GM19043 (cell line): ENCODE measurements at regions not wholly inside any gene's neighbourhood (a gene's known extent, or its start where the extent isn't known, plus 50 kb on each side); places are given as distances from the start of the nearest gene placed in this dataset.

Experiments used
- ATAC-seq: cut with Tn5 transposase; IDR thresholded peaks from one replicate; pipeline ENCODE4 v1.9.1; 2021; ENCODE audit warnings: low read depth; ENCODE audit not compliant: unreplicated experiment

DNA sequence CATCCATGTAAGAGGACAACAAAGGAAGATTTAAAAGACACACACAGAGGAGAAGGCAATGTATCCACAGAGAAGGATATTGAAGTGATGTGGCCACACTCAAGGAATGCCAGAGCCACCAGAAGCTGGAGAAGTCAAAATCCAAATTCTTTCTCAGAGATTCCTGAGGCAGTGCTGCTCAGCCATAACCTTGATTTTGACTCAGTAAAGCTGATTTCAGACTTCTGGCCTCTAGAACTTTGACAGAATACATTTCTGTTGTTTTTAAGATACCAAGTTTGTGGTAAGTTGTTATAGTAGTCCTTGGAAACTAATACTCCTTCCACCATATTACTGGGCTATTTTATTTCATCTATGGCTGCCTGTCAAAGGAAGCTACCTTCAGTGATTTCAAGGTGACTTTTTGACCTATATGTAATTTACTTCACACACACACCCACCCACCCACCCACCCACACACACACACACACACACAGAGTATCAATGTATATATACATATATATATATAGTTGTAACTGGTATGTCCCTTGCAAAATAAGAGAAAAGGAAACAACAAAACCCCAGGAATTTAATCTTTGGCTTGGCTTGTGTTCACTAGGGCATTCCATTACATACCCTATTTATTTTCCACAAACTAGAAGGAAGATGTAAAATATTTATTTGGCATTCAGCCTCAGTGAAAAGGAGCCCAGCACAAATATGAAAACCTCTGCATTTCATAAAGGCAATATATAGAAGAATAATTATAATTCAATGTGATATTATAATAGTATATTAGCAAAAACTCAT is 142.1 kb upstream of the PTGFR start:
- no peak for ATAC-seq

DNA sequence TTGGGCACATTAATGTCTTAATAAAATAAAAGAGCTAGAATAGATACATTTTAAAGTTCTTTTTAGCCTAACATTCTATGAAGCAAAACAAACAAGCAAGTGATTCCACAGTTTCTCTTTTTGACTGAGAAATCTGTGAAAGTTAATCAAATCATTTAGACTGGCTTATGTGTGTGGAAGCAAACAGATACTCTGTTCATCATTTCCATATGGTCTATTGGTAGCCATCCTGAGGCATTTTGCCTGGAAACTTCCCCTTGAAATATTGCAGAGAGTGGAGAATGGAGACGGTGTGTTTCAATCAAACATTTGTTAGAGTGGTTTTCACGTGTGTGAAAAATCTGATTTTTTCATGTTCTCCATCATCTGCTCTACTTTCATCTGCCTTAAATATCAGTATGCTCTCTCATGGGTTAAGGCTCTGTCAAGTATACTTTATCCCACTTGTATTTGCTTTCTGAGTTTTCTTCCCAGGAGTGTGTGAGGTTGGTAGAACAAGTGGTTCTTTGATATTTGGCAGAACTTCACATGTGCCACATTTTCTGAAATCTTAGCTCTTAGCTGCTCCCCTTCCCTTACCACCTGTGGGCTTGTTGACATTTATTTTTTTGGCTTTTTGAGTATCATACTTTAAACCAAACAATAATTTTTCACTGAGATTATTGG is 139.1 kb upstream of the PTGFR start:
- no peak for ATAC-seq

GRCh38 chr1:78355656-78356055 is 135.1 kb upstream of the PTGFR start:
- no peak for ATAC-seq

GRCh38 chr1:78358165-78358564 is 132.6 kb upstream of the PTGFR start:
- peak; percentile 44 for ATAC-seq

GRCh38 chr1:78359666-78360065 is 131.1 kb upstream of the PTGFR start:
- no peak for ATAC-seq

DNA sequence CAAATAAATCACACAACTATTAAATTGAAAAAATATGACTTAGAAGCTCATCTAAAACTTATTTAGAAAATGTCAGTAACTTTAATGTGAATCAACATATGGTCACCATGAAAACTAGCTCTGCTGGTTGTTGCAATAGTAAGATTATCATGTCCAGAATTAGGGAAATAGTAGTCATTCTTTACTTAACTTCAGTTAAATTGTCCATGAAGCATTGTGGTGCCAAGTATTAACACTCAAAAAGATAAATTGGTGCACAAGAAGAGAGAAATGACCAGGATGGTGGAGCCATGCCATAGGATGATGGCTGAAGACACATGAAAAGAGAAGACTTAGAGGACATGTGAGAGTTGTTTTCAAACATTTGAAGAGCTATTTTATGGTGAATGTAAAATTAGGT is 130.2 kb upstream of the PTGFR start:
- no peak for ATAC-seq

DNA sequence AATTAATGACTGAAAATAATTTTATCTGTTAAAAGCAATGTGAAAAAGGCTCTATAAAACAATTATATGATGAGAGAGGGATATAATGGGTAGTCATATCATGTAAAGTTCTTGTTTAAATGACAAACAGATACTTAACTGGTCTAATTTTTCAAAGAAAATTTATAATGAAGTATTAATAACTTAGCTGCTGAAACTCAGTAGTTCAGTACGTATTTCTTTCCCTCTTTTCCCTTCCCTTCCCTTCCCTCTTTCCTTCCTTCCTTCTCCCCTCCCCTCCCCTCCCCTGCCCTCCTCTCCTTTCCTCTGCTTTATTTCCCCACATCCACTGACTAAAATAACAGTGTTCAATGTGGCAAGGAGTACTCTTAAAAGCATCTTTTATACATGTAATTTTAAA is 123.1 kb upstream of the PTGFR start:
- no peak for ATAC-seq

DNA sequence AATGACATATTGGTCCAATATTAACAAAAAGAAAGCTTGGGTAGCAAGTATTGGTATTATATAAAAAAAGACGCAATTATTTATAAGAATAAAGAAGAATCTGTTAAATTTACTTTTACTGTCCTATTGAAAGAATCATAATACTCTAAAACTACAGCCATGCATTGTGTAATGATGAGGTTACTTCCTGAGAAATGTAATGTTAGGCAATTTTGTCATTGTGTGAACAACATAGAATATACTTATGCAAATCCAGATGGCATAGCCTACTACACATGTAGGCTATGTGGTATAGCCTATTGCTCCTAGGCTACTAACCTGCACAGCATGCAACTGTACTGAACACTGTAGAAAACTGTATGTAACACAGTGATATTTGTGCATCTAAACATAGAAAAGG is 121.2 kb upstream of the PTGFR start:
- ATAC-seq: no peak

- peak; percentile 74 for ATAC-seq
Measured at GRCh38 chr1:78370356-78370755, 120.4 kb upstream of the PTGFR start.

GRCh38 chr1:78370779-78371482 is 119.8 kb upstream of the PTGFR start:
- ATAC-seq: peak; percentile 57

DNA sequence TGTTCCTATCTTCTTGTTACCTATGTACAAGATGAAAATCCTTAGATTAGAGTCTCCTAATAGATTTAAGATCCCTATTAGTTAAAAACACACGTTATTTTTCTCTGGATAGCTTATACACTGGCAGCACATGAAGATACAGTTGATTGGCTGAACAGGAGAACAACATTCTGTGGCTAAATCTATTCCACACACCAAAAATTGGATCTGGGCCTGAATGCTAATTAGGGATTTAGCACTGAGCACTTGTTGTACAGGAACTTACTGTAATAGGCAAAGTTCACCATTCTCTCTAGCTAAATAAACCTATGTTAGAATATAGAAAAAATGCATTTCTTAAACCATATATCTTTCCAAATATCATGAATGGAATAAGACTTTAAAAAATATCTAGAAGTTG is 117.1 kb upstream of the PTGFR start:
- ATAC-seq: no peak

- ATAC-seq: no peak
Measured at GRCh38 chr1:78375996-78376395, 114.8 kb upstream of the PTGFR start.

DNA sequence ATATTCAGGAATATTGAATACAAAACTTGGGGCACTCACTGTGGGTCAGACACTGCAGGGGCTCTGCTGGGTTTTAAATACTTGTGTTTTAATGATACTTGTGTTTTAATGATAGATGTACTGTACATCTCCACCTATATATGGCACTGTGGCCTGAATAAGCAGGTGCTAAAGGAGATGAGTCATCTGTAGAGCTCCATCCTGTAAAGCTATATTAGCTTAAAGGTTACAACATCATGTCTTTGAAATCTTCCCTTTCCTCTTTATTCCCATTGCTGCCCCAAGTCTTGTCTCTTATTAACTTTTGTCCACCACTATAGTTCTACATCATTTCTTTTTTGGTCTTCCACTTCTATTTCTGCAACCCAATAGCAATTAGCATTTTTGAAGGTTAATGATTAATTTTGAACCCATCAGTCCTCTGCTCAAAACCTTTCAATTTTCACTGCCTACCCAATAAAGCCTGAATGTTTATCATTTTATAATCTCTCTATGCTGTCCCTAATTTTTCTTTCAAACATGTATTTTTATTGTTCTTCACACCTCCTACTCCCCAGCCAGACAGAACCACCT is 113.3 kb upstream of the PTGFR start:
- ATAC-seq: peak; percentile 95

DNA sequence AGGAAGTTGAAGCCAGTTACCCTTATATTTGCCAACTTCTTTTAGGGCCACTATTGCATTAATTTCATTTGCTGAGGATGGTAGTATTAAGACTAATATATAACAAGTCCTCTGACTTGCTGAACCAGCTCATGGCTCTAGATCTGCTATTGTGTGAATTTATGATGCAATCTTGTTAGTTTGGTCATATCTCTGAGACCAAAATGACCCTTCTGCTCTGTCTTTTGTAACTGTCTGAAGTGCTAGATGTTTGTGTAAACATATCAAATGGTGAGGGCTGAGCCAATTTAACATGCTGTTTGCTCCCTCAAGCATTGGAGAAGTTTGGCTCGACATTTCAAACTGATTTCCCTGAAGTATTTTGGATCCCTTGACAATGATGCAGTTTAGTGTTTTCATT is 106.9 kb upstream of the PTGFR start:
- no peak for ATAC-seq

DNA sequence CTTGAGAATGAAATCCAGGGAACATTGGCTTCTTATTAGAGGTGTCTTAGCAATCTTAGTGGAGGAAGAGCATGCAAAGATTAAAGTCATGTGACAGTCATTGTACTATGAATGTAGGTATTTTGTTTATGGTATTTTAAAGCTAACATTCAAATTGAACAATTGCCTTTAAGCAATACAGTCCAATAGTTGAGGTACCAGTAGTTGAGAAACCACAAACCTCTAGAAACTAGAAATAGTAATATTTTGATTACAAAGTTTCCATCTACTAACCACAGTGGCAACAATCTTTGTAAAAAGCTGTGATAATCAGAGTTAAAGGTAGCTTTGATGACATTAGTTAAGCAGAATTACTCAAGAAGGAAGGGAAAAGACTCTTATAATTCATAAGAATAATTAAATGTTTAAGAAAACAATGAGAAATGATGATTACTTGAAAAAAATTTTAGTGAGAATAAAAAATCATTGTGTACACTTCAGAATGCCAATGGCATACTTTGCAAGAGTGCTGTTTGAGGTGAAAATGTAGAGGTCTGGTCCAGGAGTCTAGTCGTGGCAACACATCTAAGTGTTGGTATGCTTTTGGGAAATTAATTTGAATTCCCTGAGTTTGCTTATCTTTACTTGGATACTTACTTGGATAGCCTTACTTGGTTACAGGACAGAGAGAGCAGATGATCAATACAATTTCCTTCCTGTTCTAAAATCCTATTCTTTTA is 104.9 kb upstream of the PTGFR start:
- ATAC-seq: peak; percentile 91

GRCh38 chr1:78387201-78387600 is 103.6 kb upstream of the PTGFR start:
- ATAC-seq: no peak

DNA sequence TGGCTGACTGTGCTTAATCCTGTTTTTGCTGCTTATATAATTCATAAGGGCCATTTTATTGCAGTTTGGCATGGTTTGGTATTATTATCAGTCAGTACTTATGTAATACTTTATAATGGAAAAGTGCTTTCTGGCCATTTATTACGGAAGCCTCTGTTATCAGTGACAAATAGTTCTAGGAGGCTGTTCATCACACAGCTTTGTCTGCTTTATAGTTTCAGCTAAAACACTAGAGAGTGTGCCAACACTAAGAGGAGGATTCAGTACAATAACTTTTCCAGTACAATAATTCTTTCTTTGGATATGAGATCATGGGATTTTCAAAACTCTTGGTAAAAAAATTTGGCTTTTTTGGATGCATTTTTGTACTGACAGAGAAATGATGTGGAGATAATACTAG is 102.9 kb upstream of the PTGFR start:
- no peak for ATAC-seq

GRCh38 chr1:78388275-78388674 is 102.5 kb upstream of the PTGFR start:
- no peak for ATAC-seq

DNA sequence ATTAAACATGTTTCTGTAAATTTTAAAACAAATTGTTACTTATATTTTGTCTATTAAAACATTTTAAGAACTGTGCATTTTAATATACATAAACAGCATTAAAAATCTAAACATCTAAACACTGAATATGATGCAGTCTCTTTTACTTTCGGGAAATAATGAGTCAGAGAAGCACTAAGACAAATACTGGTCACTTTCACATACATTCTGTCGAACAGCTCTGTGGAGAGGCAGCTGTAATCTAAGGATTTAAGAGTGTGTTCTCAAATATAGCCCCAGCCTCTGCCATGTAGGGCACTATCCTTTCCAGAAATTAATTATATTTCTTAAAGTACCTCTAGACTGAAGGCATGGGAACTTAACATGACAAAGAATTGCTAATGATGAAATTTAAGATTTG is 89.6 kb upstream of the PTGFR start:
- ATAC-seq: no peak

- ATAC-seq: no peak
Measured at GRCh38 chr1:78408192-78408591, 82.6 kb upstream of the PTGFR start.

GRCh38 chr1:78408810-78409209 is 82.0 kb upstream of the PTGFR start:
- no peak for ATAC-seq
